ENCODE measurements at regions not wholly inside any gene's neighbourhood (a gene's known extent, or its start where the extent isn't known, plus 50 kb on each side); places are given as distances from the start of the nearest gene placed in this dataset.

DNA sequence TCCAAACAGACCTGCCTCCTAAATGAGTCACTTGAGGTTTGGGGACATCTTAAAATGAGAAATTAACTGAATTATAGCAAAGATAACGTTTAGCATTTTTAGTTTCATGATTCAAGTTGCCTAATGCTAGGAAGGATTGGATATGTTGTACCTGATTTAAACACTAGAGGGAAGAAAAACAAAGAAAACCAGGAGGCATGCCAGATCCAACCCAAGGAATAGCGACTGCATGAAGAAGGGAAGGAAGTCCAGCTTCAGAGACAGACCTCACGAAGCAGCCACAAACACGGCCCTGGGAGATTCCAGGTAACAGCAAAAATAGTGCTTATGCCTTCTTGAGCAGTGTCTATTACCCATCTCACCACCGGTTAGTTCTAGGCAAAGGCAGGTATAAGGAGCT lies 499.9 kb upstream of the SPHKAP start:
- POLR2A ChIA-PET = no interaction called here
- no peak overlapping the region for H3K4me3 ChIP-seq (ENCODE audit: low read length)
- CTCF ChIA-PET = no interaction called here

DNA sequence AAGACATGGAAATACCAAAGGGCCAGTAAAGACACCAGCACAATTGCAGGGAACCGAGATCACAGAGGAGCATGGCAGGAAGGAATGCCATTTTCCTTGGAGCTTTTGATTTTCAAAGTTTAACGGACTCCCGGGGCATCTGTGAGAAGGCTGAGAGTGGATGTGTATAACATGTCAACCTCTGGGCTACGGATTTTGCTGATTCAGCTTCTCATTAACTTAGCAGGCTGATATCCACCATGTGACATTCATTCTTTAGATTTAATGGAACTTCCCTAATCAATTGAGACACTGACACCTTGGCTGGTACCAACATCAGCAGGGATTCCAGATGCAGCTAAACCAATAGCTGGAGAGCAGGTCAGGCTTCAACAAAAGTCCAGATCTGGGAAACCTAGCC lies 496.6 kb upstream of the SPHKAP start:
- intact Hi-C loops (cut with DNase I, micrococcal nuclease) = no loop called here
- no peaks in the 10 kb centered on the region for H3K9me3 Mint-ChIP-seq
- Histone ChIP-seq H3K4me3 (ENCODE audit: low read length) (no peak overlapping the region), H3K36me3 (ENCODE audit: insufficient read depth, low read length) (no peaks in the 10 kb centered on the region), H3K4me1 (ENCODE audit: insufficient read depth, low read length) (no peaks in the 10 kb centered on the region), H3K27ac (ENCODE audit: low read depth in 1 of 2, low read length in 2 of 2) (no peak overlapping the region), H3K9me3 (ENCODE audit: control insufficient read depth in 1 of 2, insufficient read depth in 1 of 2, low read length in 2 of 2) (peaks cover 0 to 8% of the 10 kb centered on the region in 2 experiments), H3K27me3 (ENCODE audit: control insufficient read depth in 1 of 2, insufficient read depth in 2 of 2, low read length in 2 of 2) (no peaks in the 10 kb centered on the region)
- ChIA-PET POLR2A (no interaction called here), CTCF (no interaction called here)
- no peak overlapping the region for H3K4me3 Mint-ChIP-seq
- no peaks in the 10 kb centered on the region for H3K36me3 Mint-ChIP-seq (ENCODE audit: low read depth)
- no peak for DNase-seq
- no peak for ATAC-seq (ENCODE audit: poor library complexity)
- TF ChIP-seq, protein P1, sequence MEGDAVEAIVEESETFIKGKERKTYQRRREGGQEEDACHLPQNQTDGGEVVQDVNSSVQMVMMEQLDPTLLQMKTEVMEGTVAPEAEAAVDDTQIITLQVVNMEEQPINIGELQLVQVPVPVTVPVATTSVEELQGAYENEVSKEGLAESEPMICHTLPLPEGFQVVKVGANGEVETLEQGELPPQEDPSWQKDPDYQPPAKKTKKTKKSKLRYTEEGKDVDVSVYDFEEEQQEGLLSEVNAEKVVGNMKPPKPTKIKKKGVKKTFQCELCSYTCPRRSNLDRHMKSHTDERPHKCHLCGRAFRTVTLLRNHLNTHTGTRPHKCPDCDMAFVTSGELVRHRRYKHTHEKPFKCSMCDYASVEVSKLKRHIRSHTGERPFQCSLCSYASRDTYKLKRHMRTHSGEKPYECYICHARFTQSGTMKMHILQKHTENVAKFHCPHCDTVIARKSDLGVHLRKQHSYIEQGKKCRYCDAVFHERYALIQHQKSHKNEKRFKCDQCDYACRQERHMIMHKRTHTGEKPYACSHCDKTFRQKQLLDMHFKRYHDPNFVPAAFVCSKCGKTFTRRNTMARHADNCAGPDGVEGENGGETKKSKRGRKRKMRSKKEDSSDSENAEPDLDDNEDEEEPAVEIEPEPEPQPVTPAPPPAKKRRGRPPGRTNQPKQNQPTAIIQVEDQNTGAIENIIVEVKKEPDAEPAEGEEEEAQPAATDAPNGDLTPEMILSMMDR (IDR thresholded peaks at IDR 0.05) = no peak
- no peaks in the 10 kb centered on the region for H3K4me1 Mint-ChIP-seq (ENCODE audit: low read depth)
- no peak overlapping the region for H3K27ac Mint-ChIP-seq
- no peaks in the 10 kb centered on the region for H3K27me3 Mint-ChIP-seq

More for the DNA sequence above, 499.9 kb upstream of the SPHKAP start:
- H3K27me3 Mint-ChIP-seq = no peaks in the 10 kb centered on the region
- H3K4me1 Mint-ChIP-seq (ENCODE audit: low read depth) = no peaks in the 10 kb centered on the region
- Histone ChIP-seq H3K36me3 (ENCODE audit: insufficient read depth, low read length) (no peaks in the 10 kb centered on the region), H3K27ac (ENCODE audit: low read depth in 1 of 2, low read length in 2 of 2) (no peak overlapping the region), H3K4me1 (ENCODE audit: insufficient read depth, low read length) (no peaks in the 10 kb centered on the region), H3K27me3 (ENCODE audit: control insufficient read depth in 1 of 2, insufficient read depth in 2 of 2, low read length in 2 of 2) (no peaks in the 10 kb centered on the region), H3K9me3 (ENCODE audit: control insufficient read depth in 1 of 2, insufficient read depth in 1 of 2, low read length in 2 of 2) (peaks cover 0 to 7% of the 10 kb centered on the region in 2 experiments)
- no peak overlapping the region for H3K27ac Mint-ChIP-seq
- ATAC-seq (ENCODE audit: poor library complexity) (no peak), DNase-seq (no peak)
- H3K9me3 Mint-ChIP-seq = peaks cover 2% of the 10 kb centered on the region
- TF ChIP-seq, protein P1 (IDR thresholded peaks at IDR 0.05) = no peak
- H3K4me3 Mint-ChIP-seq = no peak overlapping the region
- no peaks in the 10 kb centered on the region for H3K36me3 Mint-ChIP-seq (ENCODE audit: low read depth)
- intact Hi-C loops (cut with DNase I, micrococcal nuclease) = no loop called here

DNA sequence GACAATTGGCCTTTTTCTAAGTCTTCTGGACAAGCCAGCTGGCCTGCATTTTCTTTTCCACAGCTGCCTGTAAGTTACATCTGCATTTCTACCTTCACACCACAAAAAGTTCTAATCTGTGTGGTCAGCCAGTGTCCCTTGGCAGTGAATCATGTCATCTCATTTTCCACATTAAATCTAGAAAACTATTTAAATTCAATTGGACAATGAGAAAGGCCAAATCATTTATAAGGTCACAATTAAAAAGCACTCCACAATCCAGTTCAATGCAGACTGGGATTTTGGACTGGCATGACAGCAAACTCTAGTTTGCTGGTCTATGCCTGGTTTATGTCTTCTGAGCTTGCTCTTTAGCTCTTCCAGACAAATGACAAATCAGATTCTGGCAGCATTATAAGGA lies 494.2 kb upstream of the SPHKAP start:
- no peaks in the 10 kb centered on the region for H3K9me3 Mint-ChIP-seq
- TF ChIP-seq, protein P1 (IDR thresholded peaks at IDR 0.05) = no peak
- H3K27ac Mint-ChIP-seq = no peak overlapping the region
- no peaks in the 10 kb centered on the region for H3K4me1 Mint-ChIP-seq (ENCODE audit: low read depth)
- intact Hi-C loops (cut with DNase I, micrococcal nuclease) = no loop called here
- H3K9me3 ChIP-seq (ENCODE audit: control insufficient read depth in 1 of 2, insufficient read depth in 1 of 2, low read length in 2 of 2) = peaks cover 0 to 10% of the 10 kb centered on the region in 2 experiments
- no peak overlapping the region for H3K27ac ChIP-seq (ENCODE audit: low read depth in 1 of 2, low read length in 2 of 2)
- H3K36me3 ChIP-seq (ENCODE audit: insufficient read depth, low read length) = no peaks in the 10 kb centered on the region
- H3K36me3 Mint-ChIP-seq (ENCODE audit: low read depth) = no peaks in the 10 kb centered on the region
- POLR2A ChIA-PET = no interaction called here
- no peaks in the 10 kb centered on the region for H3K27me3 ChIP-seq (ENCODE audit: control insufficient read depth in 1 of 2, insufficient read depth in 2 of 2, low read length in 2 of 2)
- ATAC-seq (ENCODE audit: poor library complexity) = no peak
- H3K4me1 ChIP-seq (ENCODE audit: insufficient read depth, low read length) = no peaks in the 10 kb centered on the region
- no peak for DNase-seq
- no peaks in the 10 kb centered on the region for H3K27me3 Mint-ChIP-seq
- H3K4me3 ChIP-seq (ENCODE audit: low read length) = no peak overlapping the region
- CTCF ChIA-PET = no interaction called here
- H3K4me3 Mint-ChIP-seq = no peak overlapping the region

All from CD4-positive, alpha-beta T cell (primary cell).